Lower leg skin (tissue), 3 donors: ENCODE measurements at regions not wholly inside any gene's neighbourhood (a gene's known extent, or its start where the extent isn't known, plus 50 kb on each side); places are given as distances from the start of the nearest gene placed in this dataset.

Source experiments
- POLR2A ChIP-seq, 2 donors: fragments of 450-650 bp; IDR thresholded peaks; one replicate each; pipeline ENCODE4 v1.6.1; 2016 to 2017; ENCODE audit warnings: antibody characterized with exemption in 2 of 2, mild to moderate bottlenecking in 1 of 2, moderate library complexity in 1 of 2
- TF ChIP-seq, protein P1 (sequence below), 3 donors: fragments of 450-650 bp; IDR thresholded peaks; one replicate each; pipeline ENCODE4 v1.5.1; 2016; ENCODE audit warnings: antibody characterized with exemption in 3 of 3, mild to moderate bottlenecking in 3 of 3, moderate library complexity in 2 of 3

DNA sequence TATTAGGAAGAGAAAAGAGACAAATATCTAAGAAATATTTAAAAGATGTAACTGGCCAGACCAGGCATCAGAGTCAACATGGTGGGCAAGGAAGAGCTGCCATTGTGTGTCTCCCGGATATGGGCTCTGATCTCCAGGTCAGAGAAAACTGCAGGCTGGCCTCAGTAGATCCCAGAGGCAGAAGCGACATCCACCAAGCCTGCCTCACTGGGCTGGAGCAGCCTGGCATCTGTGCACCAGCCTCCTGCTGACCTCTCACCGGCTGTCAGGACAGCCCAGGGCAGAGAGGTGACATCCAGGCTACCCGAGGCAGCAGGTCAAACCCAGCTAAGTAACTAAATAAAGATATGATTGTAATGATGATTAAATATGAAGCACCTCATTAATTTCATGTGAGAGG lies 162.8 kb upstream of the TNRC6C start:
- TF ChIP-seq, protein P1, sequence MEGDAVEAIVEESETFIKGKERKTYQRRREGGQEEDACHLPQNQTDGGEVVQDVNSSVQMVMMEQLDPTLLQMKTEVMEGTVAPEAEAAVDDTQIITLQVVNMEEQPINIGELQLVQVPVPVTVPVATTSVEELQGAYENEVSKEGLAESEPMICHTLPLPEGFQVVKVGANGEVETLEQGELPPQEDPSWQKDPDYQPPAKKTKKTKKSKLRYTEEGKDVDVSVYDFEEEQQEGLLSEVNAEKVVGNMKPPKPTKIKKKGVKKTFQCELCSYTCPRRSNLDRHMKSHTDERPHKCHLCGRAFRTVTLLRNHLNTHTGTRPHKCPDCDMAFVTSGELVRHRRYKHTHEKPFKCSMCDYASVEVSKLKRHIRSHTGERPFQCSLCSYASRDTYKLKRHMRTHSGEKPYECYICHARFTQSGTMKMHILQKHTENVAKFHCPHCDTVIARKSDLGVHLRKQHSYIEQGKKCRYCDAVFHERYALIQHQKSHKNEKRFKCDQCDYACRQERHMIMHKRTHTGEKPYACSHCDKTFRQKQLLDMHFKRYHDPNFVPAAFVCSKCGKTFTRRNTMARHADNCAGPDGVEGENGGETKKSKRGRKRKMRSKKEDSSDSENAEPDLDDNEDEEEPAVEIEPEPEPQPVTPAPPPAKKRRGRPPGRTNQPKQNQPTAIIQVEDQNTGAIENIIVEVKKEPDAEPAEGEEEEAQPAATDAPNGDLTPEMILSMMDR (IDR thresholded peaks at IDR 0.05), result no peak
- no peak for TF ChIP-seq POLR2A (IDR thresholded peaks at IDR 0.05)
